K562 (cell line): ENCODE measurements at regions not wholly inside any gene's neighbourhood (a gene's known extent, or its start where the extent isn't known, plus 50 kb on each side); places are given as distances from the start of the nearest gene placed in this dataset.

Experiments
- ATAC-seq: fragments of 200-7000 bp; cut with Tn5 transposase; 3 replicates; pipeline ENCODE4 v1.9.1; 2020; ENCODE audit warnings: moderate library complexity
- BruUV-seq: library from RNA; stranded (reverse); fragments of 400-500 nt; replicated peaks from 2 replicates; lab custom pipeline; 2021; lab: Mats Ljungman, UMichigan
- CTCF ChIA-PET: fragments of 300-600 bp; formaldehyde crosslinking; extraction: SDS; loops from one replicate; lab custom pipeline; 2021; ENCODE audit warnings: low intra/inter-chr PET ratio; lab: Yijun Ruan, JAX
- POLR2A ChIA-PET: fragments of 300-600, 350-650 bp; sonication (Branson Sonifier 250); formaldehyde crosslinking; extraction: SDS; loops from one replicate; lab custom pipeline; 2021; ENCODE audit warnings: antibody characterized with exemption, inconsistent platforms; lab: Yijun Ruan, JAX
- DNase-seq, 4 experiments: peaks; one replicate each; pipeline versions ENCODE4 v3.0.0 to v3.0.0-alpha.2; 2011 to 2018; ENCODE audit warnings: low spot score in 3 of 4, mixed read lengths in 3 of 4; ENCODE audit errors: extremely low read depth in 1 of 4
- FAIRE-seq: peaks from 2 replicates; lab custom pipeline; 2011; peaks lifted over from hg19 to GRCh38; lab: Jason Lieb, UNC
- H2AFZ ChIP-seq: 2 replicates; pipeline ENCODE4 v1.6.0; 2011; ENCODE audit warnings: low read depth, low read length, control low read depth, inconsistent platforms
- H3K27ac ChIP-seq: fragments of 200-600 bp; 3 replicates; pipeline ENCODE4 v1.8.0; 2011; ENCODE audit warnings: low read depth, mild to moderate bottlenecking, control low read depth, inconsistent platforms, low read length, moderate library complexity, mixed read lengths; ENCODE audit errors: extremely low read depth
- H3K27me3 ChIP-seq, 2 experiments: fragments of 300-600 bp in 1 of 2; 2 replicates in 1 of 2; 3 replicates in 1 of 2; pipeline versions ENCODE4 v1.6.0 to v1.8.0; 2011; ENCODE audit warnings: inconsistent platforms in 2 of 2, low read length in 2 of 2, mild to moderate bottlenecking in 1 of 2, mixed read lengths in 1 of 2, moderate library complexity in 1 of 2; ENCODE audit not compliant: control insufficient read depth in 2 of 2, insufficient read depth in 2 of 2
- H3K36me3 ChIP-seq: fragments of 300-600 bp; 3 replicates; pipeline ENCODE4 v1.8.0; 2011; ENCODE audit warnings: mild to moderate bottlenecking, low read length, inconsistent platforms; ENCODE audit not compliant: control insufficient read depth, insufficient read depth
- H3K4me1 ChIP-seq, 2 experiments: fragments of 200-600 bp in 1 of 2; replicated peaks in 1 of 2; 2 replicates in 1 of 2; 3 replicates in 1 of 2; pipeline versions ENCODE4 v1.5.1 to v1.8.0; 2011; ENCODE audit warnings: inconsistent platforms in 2 of 2, low read length in 2 of 2, mild to moderate bottlenecking in 1 of 2, mixed read lengths in 1 of 2, moderate library complexity in 1 of 2; ENCODE audit not compliant: control insufficient read depth in 2 of 2, insufficient read depth in 2 of 2
- H3K4me2 ChIP-seq: 2 replicates; pipeline ENCODE4 v1.6.1; 2011; ENCODE audit warnings: low read length, control low read depth, inconsistent platforms, mixed read lengths; ENCODE audit not compliant: insufficient read depth
- H3K4me3 ChIP-seq: fragments of 200-600 bp; sonication (generic), shearing (Covaris generic); 2 replicates; pipeline ENCODE4 v1.5.1; 2016; ENCODE audit warnings: control low read depth, inconsistent platforms
- H3K79me2 ChIP-seq: fragments of 200-600 bp; 3 replicates; pipeline ENCODE4 v1.8.0; 2011; ENCODE audit warnings: low read length, inconsistent platforms; ENCODE audit not compliant: control insufficient read depth, insufficient read depth
- H3K9ac ChIP-seq, 2 experiments: 2 replicates each; pipeline versions ENCODE4 v1.6.0 to v1.6.1; 2011; ENCODE audit warnings: low read depth in 2 of 2, low read length in 2 of 2, control low read depth in 1 of 2, inconsistent platforms in 1 of 2, mild to moderate bottlenecking in 1 of 2, mixed read lengths in 1 of 2; ENCODE audit not compliant: insufficient read depth in 1 of 2
- H3K9me1 ChIP-seq: one replicate; pipeline ENCODE4 v1.6.0; 2011; ENCODE audit warnings: inconsistent platforms, mild to moderate bottlenecking, low read length, moderate library complexity; ENCODE audit not compliant: control insufficient read depth, insufficient read depth
- H3K9me3 ChIP-seq: replicated peaks from 2 replicates; pipeline ENCODE4 v1.5.1; 2011; ENCODE audit warnings: low read depth, low read length, inconsistent platforms; ENCODE audit not compliant: control insufficient read depth, insufficient read depth
- H4K20me1 ChIP-seq: replicated peaks from 2 replicates; pipeline ENCODE4 v1.6.1; 2011; ENCODE audit warnings: low read length, inconsistent platforms, mixed read lengths; ENCODE audit not compliant: control insufficient read depth, insufficient read depth
- CBX3 ChIP-seq, 2 experiments: IDR thresholded peaks; 1 replicate in 1 of 2; 2 replicates in 1 of 2; pipeline ENCODE4 v1.6.1; 2012; ENCODE audit warnings: inconsistent platforms in 2 of 2, low read length in 2 of 2, borderline replicate concordance in 1 of 2, control low read depth in 1 of 2
- CEBPB ChIP-seq: fragments of 450-650 bp; IDR thresholded peaks from 2 replicates; pipeline ENCODE4 v1.6.1; 2016; ENCODE audit warnings: missing genetic modification characterization, missing compliant biosample characterization
- DPF2 ChIP-seq: fragments of 450-650 bp; IDR thresholded peaks from 2 replicates; pipeline ENCODE4 v1.6.1; 2016
- NCOA6 ChIP-seq: fragments of 450-650 bp; IDR thresholded peaks from 2 replicates; pipeline ENCODE4 v1.6.1; 2017; ENCODE audit warnings: mild to moderate bottlenecking
- PML ChIP-seq: IDR thresholded peaks from 2 replicates; pipeline ENCODE4 v1.6.1; 2012; ENCODE audit warnings: low read length, inconsistent platforms
- RAD21 ChIP-seq, 2 experiments: fragments of 250-450 bp in 1 of 2; fragments of 450-650 bp in 1 of 2; sonication (Bioruptor Pico) in 1 of 2; formaldehyde crosslinking in 1 of 2; IDR thresholded peaks in 1 of 2; conservative IDR thresholded peaks in 1 of 2; 2 replicates each; pipeline versions ENCODE4 v1.4.0 to v1.8.0; 2020 to 2022; ENCODE audit warnings: mild to moderate bottlenecking in 2 of 2, moderate library complexity in 1 of 2
- WGBS: fragments of 100-300 bp; shearing (Covaris generic); methylation state at CpG from one replicate; pipeline ENCODE4 v1.1.6; 2016; ENCODE audit warnings: low coverage, mixed read lengths; ENCODE audit not compliant: insufficient coverage; ENCODE audit errors: missing lambda C conversion rate; 5-methylcytosine and 5-hydroxymethylcytosine counted together
- in situ Hi-C: fragments of 300-500 bp; cut with MboI; formaldehyde crosslinking; loops from 4 replicates; pipeline ENCODE4 v1.15.0; 2018; ENCODE audit warnings: inconsistent platforms, mixed read lengths
- intact Hi-C: fragments of 100-400 bp; cut with micrococcal nuclease; formaldehyde crosslinking; loops from 2 replicates; pipeline ENCODE4 v1.14.2; 2022
- TF ChIP-seq, protein P1 (sequence below): fragments of 450-650 bp; IDR thresholded peaks from 2 replicates; pipeline ENCODE4 v1.6.1; 2016; ENCODE audit warnings: missing biosample characterization, missing genetic modification characterization
- TF ChIP-seq, protein P2 (sequence below), 2 experiments: fragments of 450-650 bp; IDR thresholded peaks; 2 replicates each; pipeline ENCODE4 v1.6.1; 2016
- TF ChIP-seq, protein P3 (sequence below): sonication (generic); formaldehyde crosslinking; IDR thresholded peaks from 2 replicates; pipeline ENCODE4 v1.8.0; 2022; ENCODE audit warnings: missing genetic modification reagents, mild to moderate bottlenecking, moderate library complexity, borderline replicate concordance
- TF ChIP-seq, protein P4 (sequence below): fragments of 450-650 bp; IDR thresholded peaks from 2 replicates; pipeline ENCODE4 v1.6.1; 2016; ENCODE audit warnings: low read depth, mild to moderate bottlenecking, moderate library complexity

DNA sequence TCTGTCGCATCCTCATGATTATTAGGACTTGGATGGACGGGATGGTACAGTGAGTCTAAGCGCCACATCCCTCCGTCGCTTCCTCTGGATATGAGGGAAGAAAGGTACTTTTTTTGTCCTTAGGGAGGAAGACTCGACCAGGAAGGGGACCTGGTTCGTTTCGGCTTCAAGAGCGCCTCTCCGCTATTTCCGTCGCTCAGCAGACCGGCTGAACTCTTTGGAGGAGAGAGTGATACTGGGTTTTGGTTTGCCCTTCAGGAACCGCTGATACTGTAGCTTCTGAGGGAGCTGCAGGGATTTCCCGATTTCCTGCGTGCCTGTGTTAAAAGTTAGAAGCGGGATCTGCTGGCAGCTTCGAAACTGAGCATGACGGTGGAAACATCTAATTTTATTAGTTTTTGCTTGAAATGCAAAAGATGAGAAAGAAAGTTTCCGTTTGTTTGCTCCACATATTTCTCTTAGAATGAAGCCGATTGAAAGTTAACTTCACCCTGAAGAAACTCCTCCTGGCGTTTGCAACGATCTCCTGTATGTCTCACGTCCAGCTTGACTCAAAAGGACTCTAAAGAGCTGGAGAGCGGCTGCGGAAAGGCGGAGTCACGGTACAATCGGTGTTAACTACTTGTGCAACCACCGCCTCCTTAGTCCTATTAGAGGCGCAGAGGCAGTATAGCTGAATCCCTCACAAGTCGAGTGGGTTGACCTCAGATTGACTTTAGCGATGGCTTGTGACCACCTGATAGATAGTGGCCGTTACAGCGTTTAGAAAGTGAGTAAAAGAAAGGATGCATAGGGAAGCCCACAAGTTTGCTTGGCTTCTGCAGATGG is 129.4 kb downstream of the TRIM27 start:
- H2AFZ ChIP-seq, result peak overlapping the region; percentile 85
- no peaks in the 10 kb centered on the region for H4K20me1 ChIP-seq
- FAIRE-seq (peak; percentile 77), ATAC-seq (peak; percentile 72), DNase-seq (peak; percentile 38 to 89 (median 50))
- peaks cover 4 to 16% of the 10 kb centered on the region in 2 experiments; a peak in 3 of 5 replicates for H3K4me1 ChIP-seq
- peak overlapping the region; percentile 86 for H3K4me2 ChIP-seq
- no peaks in the 10 kb centered on the region for H3K79me2 ChIP-seq
- peak overlapping the region; percentile 47 for H3K4me3 ChIP-seq
- in situ Hi-C loops, result no loop called here
- H3K27ac ChIP-seq, result no peak overlapping the region
- WGBS, result 16% methylated on average over 34 of the region's 35 CpGs
- no peaks in the 10 kb centered on the region for H3K36me3 ChIP-seq
- no TSS peak for BruUV-seq
- ChIA-PET CTCF (no interaction called here), POLR2A (interaction anchor here (0.6 to 3.0 kb wide), 12 partner anchors 8 to 295 kb away, joined by 3 to 15 read pairs (median 6); no protein-coding TSS in a partner anchor)
- H3K9me3 ChIP-seq, result no peaks in the 10 kb centered on the region
- H3K9ac ChIP-seq, result peak overlapping the region; percentile 9 to 84; a peak in 3 of 4 replicates
- H3K27me3 ChIP-seq, result no peaks in the 10 kb centered on the region
- no peaks in the 10 kb centered on the region for H3K9me1 ChIP-seq
- intact Hi-C loops, result loop anchor here (2.0 kb wide), 2 partner anchors 18 to 22 kb away; no protein-coding TSS in a partner anchor
- TF ChIP-seq NCOA6 (no peak), DPF2 (peak; percentile 41; the same call in 1 of the 2 replicates), CEBPB (peak; percentile 90), CBX3 (IDR thresholded peaks at IDR 0.05; ENCODE audit: borderline replicate concordance in 1 of 2, low read length in 2 of 2) (0 out of 3 replicates have a peak, but pooled peaks of 1 of the 2 experiments have one; percentile 36), RAD21 (CRISPR knock-in tag; conservative IDR thresholded peaks at IDR 0.05 in 1 of 2, IDR thresholded peaks at IDR 0.05 in 1 of 2) (peak in 1 of 2 experiments; percentile 3; a peak in 1 of 4 replicates), PML (0 out of 2 replicates have a peak, but pooled peaks have one; percentile 17)
- TF ChIP-seq, protein P1, sequence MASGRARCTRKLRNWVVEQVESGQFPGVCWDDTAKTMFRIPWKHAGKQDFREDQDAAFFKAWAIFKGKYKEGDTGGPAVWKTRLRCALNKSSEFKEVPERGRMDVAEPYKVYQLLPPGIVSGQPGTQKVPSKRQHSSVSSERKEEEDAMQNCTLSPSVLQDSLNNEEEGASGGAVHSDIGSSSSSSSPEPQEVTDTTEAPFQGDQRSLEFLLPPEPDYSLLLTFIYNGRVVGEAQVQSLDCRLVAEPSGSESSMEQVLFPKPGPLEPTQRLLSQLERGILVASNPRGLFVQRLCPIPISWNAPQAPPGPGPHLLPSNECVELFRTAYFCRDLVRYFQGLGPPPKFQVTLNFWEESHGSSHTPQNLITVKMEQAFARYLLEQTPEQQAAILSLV, result no peak
- TF ChIP-seq, protein P2, sequence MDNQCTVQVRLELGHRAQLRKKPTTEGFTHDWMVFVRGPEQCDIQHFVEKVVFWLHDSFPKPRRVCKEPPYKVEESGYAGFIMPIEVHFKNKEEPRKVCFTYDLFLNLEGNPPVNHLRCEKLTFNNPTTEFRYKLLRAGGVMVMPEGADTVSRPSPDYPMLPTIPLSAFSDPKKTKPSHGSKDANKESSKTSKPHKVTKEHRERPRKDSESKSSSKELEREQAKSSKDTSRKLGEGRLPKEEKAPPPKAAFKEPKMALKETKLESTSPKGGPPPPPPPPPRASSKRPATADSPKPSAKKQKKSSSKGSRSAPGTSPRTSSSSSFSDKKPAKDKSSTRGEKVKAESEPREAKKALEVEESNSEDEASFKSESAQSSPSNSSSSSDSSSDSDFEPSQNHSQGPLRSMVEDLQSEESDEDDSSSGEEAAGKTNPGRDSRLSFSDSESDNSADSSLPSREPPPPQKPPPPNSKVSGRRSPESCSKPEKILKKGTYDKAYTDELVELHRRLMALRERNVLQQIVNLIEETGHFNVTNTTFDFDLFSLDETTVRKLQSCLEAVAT (IDR thresholded peaks at IDR 0.05), result no peak
- TF ChIP-seq, protein P3, sequence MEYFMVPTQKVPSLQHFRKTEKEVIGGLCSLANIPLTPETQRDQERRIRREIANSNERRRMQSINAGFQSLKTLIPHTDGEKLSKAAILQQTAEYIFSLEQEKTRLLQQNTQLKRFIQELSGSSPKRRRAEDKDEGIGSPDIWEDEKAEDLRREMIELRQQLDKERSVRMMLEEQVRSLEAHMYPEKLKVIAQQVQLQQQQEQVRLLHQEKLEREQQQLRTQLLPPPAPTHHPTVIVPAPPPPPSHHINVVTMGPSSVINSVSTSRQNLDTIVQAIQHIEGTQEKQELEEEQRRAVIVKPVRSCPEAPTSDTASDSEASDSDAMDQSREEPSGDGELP, result no peak
- TF ChIP-seq, protein P4, sequence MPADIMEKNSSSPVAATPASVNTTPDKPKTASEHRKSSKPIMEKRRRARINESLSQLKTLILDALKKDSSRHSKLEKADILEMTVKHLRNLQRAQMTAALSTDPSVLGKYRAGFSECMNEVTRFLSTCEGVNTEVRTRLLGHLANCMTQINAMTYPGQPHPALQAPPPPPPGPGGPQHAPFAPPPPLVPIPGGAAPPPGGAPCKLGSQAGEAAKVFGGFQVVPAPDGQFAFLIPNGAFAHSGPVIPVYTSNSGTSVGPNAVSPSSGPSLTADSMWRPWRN, result peak; percentile 60; the same call in 1 of the 2 replicates
